ENCODE measurements at regions not wholly inside any gene's neighbourhood (a gene's known extent, or its start where the extent isn't known, plus 50 kb on each side); places are given as distances from the start of the nearest gene placed in this dataset.

- Histone ChIP-seq H3K9me1 (ENCODE audit: control insufficient read depth, insufficient read depth, low read length) (no peaks in the 10 kb centered on the region), H3K79me2 (ENCODE audit: control insufficient read depth, insufficient read depth, low read length) (no peaks in the 10 kb centered on the region), H3K4me2 (ENCODE audit: insufficient read depth, low read length) (no peak overlapping the region), H4K20me1 (replicated peaks; ENCODE audit: control insufficient read depth, insufficient read depth, low read length) (no peaks in the 10 kb centered on the region), H3K27me3 (ENCODE audit: control insufficient read depth in 2 of 2, insufficient read depth in 2 of 2, low read length in 2 of 2) (no peaks in the 10 kb centered on the region), H3K4me3 (no peak overlapping the region), H3K36me3 (ENCODE audit: control insufficient read depth, insufficient read depth, low read length) (no peaks in the 10 kb centered on the region), H3K9me3 (replicated peaks; ENCODE audit: control insufficient read depth, insufficient read depth, low read depth, low read length) (no peaks in the 10 kb centered on the region; the same call in 1 of the 2 replicates), H3K9ac (ENCODE audit: insufficient read depth in 1 of 2, low read depth in 2 of 2, low read length in 2 of 2) (no peak overlapping the region), H2AFZ (ENCODE audit: low read depth, low read length) (no peak overlapping the region), H3K4me1 (replicated peaks in 1 of 2; ENCODE audit: control insufficient read depth in 2 of 2, insufficient read depth in 2 of 2, low read length in 2 of 2) (no peaks in the 10 kb centered on the region), H3K27ac (ENCODE audit: extremely low read depth, low read depth, low read length) (no peak overlapping the region)
- ATAC-seq (no peak), FAIRE-seq (no peak), DNase-seq (ENCODE audit: extremely low read depth in 1 of 4, low spot score in 3 of 4) (no peak)
- no TSS peak for BruUV-seq (replicated peaks)
- intact Hi-C loops (cut with micrococcal nuclease) (no loop called here), in situ Hi-C loops (cut with MboI) (no loop called here)
- POLR2A ChIA-PET: no interaction called here
- 2% methylated on average over 2 of the region's 2 CpGs for WGBS (ENCODE audit: insufficient coverage, low coverage, missing lambda C conversion rate)
- TF ChIP-seq, protein P1, sequence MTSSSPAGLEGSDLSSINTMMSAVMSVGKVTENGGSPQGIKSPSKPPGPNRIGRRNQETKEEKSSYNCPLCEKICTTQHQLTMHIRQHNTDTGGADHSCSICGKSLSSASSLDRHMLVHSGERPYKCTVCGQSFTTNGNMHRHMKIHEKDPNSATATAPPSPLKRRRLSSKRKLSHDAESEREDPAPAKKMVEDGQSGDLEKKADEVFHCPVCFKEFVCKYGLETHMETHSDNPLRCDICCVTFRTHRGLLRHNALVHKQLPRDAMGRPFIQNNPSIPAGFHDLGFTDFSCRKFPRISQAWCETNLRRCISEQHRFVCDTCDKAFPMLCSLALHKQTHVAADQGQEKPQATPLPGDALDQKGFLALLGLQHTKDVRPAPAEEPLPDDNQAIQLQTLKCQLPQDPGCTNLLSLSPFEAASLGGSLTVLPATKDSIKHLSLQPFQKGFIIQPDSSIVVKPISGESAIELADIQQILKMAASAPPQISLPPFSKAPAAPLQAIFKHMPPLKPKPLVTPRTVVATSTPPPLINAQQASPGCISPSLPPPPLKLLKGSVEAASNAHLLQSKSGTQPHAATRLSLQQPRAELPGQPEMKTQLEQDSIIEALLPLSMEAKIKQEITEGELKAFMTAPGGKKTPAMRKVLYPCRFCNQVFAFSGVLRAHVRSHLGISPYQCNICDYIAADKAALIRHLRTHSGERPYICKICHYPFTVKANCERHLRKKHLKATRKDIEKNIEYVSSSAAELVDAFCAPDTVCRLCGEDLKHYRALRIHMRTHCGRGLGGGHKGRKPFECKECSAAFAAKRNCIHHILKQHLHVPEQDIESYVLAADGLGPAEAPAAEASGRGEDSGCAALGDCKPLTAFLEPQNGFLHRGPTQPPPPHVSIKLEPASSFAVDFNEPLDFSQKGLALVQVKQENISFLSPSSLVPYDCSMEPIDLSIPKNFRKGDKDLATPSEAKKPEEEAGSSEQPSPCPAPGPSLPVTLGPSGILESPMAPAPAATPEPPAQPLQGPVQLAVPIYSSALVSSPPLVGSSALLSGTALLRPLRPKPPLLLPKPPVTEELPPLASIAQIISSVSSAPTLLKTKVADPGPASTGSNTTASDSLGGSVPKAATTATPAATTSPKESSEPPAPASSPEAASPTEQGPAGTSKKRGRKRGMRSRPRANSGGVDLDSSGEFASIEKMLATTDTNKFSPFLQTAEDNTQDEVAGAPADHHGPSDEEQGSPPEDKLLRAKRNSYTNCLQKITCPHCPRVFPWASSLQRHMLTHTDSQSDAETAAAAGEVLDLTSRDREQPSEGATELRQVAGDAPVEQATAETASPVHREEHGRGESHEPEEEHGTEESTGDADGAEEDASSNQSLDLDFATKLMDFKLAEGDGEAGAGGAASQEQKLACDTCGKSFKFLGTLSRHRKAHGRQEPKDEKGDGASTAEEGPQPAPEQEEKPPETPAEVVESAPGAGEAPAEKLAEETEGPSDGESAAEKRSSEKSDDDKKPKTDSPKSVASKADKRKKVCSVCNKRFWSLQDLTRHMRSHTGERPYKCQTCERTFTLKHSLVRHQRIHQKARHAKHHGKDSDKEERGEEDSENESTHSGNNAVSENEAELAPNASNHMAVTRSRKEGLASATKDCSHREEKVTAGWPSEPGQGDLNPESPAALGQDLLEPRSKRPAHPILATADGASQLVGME (CRISPR knock-in tag; IDR thresholded peaks at IDR 0.05): no peak
- CTCF ChIA-PET (ENCODE audit: low intra/inter-chr PET ratio): no interaction called here
Observed at GRCh38 chr3:27905625-27906024, 183.5 kb upstream of the EOMES start.

Data from K562 (cell line).